GM23338 (cell line): ENCODE measurements at regions not wholly inside any gene's neighbourhood (a gene's known extent, or its start where the extent isn't known, plus 50 kb on each side); places are given as distances from the start of the nearest gene placed in this dataset.

ENCODE experiments used
- CREB1 ChIP-seq: fragments of 250-450 bp; sonication (Bioruptor Pico); IDR thresholded peaks from 2 replicates; pipeline ENCODE4 v1.5.0; 2020; ENCODE audit warnings: low read depth, mild to moderate bottlenecking, moderate library complexity
- ETS1 ChIP-seq: IDR thresholded peaks from 2 replicates; pipeline ENCODE4 v1.6.1; 2016; ENCODE audit warnings: antibody characterized with exemption
- NANOG ChIP-seq: IDR thresholded peaks from 2 replicates; pipeline ENCODE4 v1.6.1; 2016; ENCODE audit warnings: antibody characterized with exemption, borderline replicate concordance
- POLR2AphosphoS5 ChIP-seq: IDR thresholded peaks from 2 replicates; pipeline ENCODE4 v1.6.1; 2016; ENCODE audit warnings: antibody characterized with exemption, low read depth
- REST ChIP-seq: IDR thresholded peaks from one replicate; pipeline ENCODE4 v1.6.1; 2018; ENCODE audit warnings: antibody characterized with exemption; ENCODE audit not compliant: unreplicated experiment
- STAT1 ChIP-seq: IDR thresholded peaks from one replicate; pipeline ENCODE4 v1.6.1; 2016; ENCODE audit warnings: antibody characterized with exemption; ENCODE audit not compliant: unreplicated experiment
- ZNF462 ChIP-seq: fragments of 250-450 bp; sonication (Bioruptor Pico); IDR thresholded peaks from 2 replicates; pipeline ENCODE4 v1.5.0; 2020; ENCODE audit warnings: mild to moderate bottlenecking, moderate library complexity

GRCh38 chr11:134639586-134640330 lies 227.7 kb upstream of the B3GAT1 start (continued):
- TF ChIP-seq ZNF462 (CRISPR knock-in tag) (no peak), REST (no peak), CREB1 (no peak), STAT1 (no peak), NANOG (no peak), ETS1 (no peak), POLR2AphosphoS5 (no peak)
